ENCODE measurements at regions not wholly inside any gene's neighbourhood (a gene's known extent, or its start where the extent isn't known, plus 50 kb on each side); places are given as distances from the start of the nearest gene placed in this dataset.
"Not testable (repeated sequence)": the region's sequence is repeated elsewhere in the genome, so short reads cannot be mapped to it uniquely, and the experiment has no call there.

- DNase-seq, result no peak
These were observed 366.0 kb downstream of the OMA1 start for GRCh38 chr1:58180537-58180936.

DNA sequence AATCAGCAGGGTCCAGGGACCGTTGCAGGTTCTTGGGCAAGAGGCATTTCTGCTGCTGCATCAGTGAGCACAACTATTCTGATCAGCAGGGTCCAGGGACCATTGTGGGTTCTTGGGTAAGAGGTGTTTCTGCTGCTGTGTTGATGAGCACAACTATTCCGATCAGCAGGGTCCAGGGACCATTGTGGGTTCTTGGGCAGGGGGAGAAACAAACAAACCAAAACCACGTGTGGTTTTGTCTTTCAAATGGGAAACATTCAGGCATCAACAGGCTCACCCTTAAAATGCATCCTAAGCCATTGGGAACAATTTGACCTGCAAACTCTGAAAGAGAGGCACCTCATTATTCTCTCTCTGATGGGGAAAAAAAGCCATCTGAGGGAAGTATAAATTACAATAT is 377.4 kb downstream of the OMA1 start:
- not testable (repeated sequence) for DNase-seq

DNA sequence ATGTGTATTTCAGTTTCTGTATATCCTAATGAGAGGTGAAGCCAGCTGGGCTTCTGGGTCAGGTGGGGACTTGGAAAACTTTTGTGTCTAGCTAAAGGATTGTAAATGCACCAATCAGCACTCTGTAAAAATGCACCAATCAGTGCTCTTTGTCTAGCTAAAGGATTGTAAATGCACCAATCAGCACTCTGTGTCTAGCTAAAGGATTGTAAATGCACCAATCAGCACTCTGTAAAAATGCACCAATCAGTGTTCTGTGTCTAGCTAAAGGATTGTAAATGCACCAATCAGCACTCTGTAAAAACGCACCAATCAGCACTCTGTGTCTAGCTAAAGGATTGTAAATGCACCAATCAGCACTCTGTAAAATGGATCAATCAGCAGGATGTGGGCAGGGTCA is 379.4 kb downstream of the OMA1 start:
- DNase-seq, result not testable (repeated sequence)

DNA sequence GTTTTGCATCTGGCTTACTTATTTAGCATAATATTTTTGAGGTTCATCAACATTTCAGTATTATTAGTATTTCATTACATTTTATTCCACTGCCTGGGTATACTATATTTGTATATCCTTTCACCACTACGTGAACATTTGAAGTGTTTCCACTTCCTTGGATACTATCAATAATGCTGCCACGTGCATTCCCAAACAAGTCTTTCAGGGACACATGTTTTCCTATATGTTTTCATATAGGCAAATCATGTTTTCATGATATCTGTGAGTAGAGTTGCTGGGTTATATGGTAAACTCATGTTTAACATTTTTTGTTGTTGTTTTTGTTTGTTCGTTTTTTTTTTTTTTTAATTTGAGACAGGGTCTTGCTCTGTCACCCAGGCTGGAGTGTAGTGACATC is 380.1 kb downstream of the OMA1 start:
- DNase-seq, result no peak

GRCh38 chr1:58165073-58165472 is 381.5 kb downstream of the OMA1 start:
- DNase-seq, result no peak

DNA sequence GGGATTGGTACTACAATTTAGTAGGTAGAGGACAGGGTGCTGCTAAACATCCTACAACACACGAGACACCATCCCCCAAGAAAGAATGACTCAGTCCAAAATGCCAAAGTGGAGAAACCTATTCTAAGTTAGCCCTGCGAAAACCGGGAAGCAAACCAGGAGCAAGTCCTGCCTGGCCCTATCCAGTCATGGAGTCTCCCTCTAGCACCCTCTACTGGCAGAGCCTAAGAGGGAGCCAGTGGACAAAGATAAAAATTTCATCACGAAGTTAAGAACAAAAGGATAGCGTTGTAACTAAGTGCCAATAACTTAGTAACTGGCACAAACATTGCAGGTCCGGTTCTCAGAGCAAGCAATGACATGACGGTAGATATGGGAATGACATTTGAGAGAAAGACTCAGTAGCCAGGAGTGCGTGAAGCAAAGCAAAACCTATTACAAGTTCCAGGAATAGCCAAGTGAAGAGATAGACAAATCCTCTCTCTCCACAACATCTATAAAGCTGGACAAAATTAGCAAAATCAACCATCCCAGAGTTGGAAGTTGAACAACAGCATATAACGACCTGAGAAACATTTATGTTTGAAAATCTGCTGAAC is 383.5 kb downstream of the OMA1 start:
- DNase-seq, result peak; percentile 16

DNA sequence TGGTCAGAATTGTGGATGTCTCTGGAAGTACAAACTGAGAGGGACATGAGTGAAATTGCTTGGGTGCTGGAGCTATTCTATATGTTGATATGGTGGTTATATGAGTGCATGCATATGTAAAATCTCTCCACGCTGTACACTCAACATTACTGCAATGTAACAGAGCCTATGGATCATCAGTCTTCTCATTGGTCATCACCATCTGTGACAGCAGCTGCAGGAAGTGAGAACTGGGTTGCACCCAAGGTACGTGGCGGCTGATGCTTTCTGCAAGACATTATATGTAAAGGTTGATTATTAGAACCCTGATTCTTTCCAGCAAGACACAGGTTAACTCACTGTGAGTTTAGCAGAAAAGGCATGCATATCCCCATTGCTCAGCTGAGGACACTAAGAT is 387.1 kb downstream of the OMA1 start:
- no peak for DNase-seq

- no peak for DNase-seq
These were observed 387.8 kb downstream of the OMA1 start for GRCh38 chr1:58158506-58159433.

DNA sequence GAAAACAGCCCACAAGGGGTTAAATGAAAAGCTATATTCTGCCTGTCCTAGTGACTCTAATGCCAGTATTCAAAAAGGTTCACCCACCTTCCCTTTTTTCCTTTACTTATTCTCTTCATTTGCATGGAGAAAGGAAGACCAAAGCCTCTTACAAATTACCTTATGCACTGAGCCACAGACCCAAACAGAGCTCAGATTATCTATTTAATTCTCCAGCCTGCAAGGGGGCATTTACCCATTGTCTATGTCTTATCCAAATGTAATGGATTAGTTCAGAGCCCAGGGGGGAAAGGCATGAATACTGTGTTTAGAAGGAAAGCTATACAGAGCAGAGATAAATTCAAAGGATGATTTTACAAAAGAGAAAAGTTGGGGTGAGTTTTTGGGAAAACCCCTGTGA is 388.5 kb downstream of the OMA1 start:
- no peak for DNase-seq

- DNase-seq, result no peak
These were observed 389.3 kb downstream of the OMA1 start for GRCh38 chr1:58157256-58157655.

DNA sequence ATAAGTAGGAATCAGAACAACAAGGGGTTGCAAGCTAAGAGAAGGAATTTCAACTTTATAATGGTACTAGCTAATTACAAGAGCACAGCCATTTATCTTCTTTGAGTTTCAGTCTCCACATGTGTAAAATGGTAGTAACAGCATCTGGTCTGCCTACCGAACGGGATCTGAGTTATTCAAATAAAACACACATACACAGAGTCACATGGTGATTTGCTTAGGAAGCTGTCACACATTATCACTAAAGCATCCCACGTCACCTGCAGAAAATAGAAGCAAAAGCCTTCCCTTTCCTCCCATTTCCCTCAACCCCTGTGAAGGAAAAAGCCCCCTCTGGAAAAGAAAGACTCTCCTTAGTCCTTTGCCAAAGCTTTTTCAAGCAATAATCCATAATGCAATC is 389.7 kb downstream of the OMA1 start:
- no peak for DNase-seq

GRCh38 chr1:58156124-58156468 is 390.4 kb downstream of the OMA1 start:
- no peak for DNase-seq

DNA sequence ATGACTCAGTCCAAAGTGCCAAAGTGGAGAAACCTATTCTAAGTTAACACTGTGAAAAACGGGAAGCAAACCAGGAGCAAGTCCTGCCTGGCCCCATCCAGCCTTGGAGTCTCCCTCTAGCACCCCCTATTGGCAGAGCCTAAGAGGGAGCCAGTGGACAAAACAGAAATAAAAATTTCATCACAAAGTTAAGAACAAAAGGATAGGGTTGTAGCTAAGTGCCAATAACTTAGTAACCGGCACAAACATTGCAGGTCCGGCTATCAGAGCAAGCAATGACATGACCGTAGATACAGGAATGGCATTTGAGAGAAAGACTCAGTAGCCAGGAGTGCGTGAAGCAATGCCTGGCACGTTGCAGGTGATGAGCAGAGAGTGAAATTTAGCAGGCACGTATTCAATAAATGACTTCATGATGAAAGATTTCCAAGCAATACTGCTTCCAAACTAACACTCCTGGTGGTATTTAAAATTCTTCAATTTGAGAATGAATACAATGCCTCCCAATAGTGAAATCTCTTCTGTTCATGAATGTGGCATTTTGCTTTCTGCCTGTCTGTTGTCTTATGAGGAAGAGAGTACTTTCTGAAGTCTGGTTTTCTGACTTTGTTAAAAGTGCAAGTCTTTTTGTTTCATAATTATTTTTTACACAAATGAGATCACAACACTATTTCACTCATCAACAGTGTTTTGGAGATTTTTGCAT is 391.0 kb downstream of the OMA1 start:
- no peak for DNase-seq

DNA sequence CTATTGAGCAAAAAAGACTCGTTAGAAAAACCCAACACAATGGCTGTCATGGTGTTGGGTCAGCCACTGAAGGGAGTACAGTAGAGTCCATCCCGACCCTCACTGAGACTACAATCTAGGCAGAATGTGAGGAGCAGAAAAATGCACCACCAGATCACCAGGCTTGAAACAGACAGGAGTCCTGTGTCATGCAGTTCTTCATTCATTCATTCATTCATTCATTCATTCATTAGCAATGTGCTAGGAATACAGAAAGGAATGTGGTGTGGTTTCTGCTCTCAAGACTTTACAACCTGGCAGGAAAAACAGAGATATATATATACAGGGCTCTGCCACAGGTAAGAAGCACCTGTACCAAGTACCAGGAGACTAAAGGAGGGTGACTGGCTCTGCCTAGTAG is 392.3 kb downstream of the OMA1 start:
- no peak for DNase-seq

DNA sequence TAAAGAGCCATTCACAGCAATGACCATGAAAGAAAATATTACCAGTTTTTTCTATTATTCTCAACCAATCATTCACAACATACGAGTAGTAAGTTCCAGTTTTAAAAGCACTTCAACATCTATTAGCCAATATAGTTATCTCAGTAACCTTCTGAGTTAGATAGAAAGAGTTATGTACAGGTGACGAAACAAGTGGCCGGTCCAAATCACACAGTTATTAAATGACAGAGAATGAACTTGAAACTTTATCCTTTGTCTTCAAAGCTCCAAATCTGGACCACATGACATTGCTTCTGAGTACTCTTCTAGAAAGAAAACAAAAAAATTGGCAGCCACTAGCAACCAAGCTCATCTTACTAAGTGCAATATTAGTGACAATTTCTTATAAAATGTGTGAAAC is 393.8 kb downstream of the OMA1 start:
- DNase-seq, result no peak

GRCh38 chr1:58149271-58149812 is 397.2 kb downstream of the OMA1 start:
- no peak for DNase-seq

- DNase-seq, result no peak
These were observed 401.7 kb downstream of the OMA1 start for GRCh38 chr1:58144698-58145270.

GRCh38 chr1:58143972-58144697 is 402.4 kb downstream of the OMA1 start:
- DNase-seq, result no peak

GRCh38 chr1:58136387-58136786 is 410.1 kb downstream of the OMA1 start:
- DNase-seq, result no peak

- DNase-seq, result no peak
These were observed 410.7 kb downstream of the OMA1 start for GRCh38 chr1:58135821-58136321.

GRCh38 chr1:58133562-58133961 is 413.0 kb downstream of the OMA1 start:
- no peak for DNase-seq

GRCh38 chr1:58123051-58123450 is 423.5 kb downstream of the OMA1 start:
- no peak for DNase-seq

Data from stimulated activated CD4-positive, alpha-beta T cell treated with anti-CD3 and anti-CD28 coated beads, Interleukin-15, amount 100 ng/mL, for 24 hours (primary cell).